ENCODE measurements at regions not wholly inside any gene's neighbourhood (a gene's known extent, or its start where the extent isn't known, plus 50 kb on each side); places are given as distances from the start of the nearest gene placed in this dataset.
A peak's percentile ranks its signal among the peaks of the same experiment; 100 is the strongest.

DNA sequence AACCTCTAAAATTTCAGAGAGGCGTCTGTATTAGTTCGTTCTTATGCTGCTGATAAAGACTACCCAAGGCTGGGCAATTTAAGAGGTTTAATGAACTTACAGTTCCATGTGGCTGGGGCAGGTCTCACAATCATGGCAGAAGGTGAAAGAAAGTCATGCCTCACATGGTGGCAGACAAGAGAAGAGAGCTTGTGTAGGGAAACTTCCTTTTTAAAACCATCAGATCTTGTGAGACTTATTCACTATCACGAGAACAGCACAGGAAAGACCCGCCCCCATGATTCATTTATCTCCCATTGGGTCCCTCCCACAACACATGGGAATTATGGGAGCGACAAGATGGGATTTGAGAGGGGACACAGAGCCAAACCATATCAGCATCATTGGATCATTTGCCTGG lies 183.2 kb upstream of the SIX2 start:
- DNase-seq: no peak
- Histone ChIP-seq H3K4me3 (no peak overlapping the region), H3K4me1 (no peaks in the 10 kb centered on the region), H3K27ac (no peak overlapping the region), H3K27me3 (peaks cover 6% of the 10 kb centered on the region), H3K36me3 (no peaks in the 10 kb centered on the region), H3K9me3 (no peaks in the 10 kb centered on the region)
- intact Hi-C loops (cut with DNase I): no loop called here
- no peak for ATAC-seq
- TF ChIP-seq, protein P1, sequence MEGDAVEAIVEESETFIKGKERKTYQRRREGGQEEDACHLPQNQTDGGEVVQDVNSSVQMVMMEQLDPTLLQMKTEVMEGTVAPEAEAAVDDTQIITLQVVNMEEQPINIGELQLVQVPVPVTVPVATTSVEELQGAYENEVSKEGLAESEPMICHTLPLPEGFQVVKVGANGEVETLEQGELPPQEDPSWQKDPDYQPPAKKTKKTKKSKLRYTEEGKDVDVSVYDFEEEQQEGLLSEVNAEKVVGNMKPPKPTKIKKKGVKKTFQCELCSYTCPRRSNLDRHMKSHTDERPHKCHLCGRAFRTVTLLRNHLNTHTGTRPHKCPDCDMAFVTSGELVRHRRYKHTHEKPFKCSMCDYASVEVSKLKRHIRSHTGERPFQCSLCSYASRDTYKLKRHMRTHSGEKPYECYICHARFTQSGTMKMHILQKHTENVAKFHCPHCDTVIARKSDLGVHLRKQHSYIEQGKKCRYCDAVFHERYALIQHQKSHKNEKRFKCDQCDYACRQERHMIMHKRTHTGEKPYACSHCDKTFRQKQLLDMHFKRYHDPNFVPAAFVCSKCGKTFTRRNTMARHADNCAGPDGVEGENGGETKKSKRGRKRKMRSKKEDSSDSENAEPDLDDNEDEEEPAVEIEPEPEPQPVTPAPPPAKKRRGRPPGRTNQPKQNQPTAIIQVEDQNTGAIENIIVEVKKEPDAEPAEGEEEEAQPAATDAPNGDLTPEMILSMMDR (IDR thresholded peaks at IDR 0.05): no peak

DNA sequence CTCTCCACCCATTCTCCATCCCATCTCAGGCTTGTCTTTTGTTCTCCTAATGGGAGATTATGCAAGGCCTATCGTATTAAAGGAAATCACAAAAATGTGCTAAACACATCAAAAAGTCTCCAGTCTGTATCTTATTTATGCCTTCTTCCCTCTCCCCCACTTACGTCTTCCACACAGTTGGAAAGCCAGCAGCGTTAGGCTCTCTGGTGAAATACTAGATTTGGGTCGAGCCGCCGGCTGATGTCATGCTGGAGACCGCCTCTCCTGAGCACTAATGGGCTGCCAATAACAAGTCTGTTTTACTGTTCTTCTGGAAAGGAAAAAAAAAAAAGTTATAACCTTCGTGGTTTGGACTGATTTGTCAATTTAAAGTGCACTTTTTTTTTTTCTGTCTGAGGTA lies 182.7 kb upstream of the SIX2 start:
- Histone ChIP-seq H3K4me1 (no peaks in the 10 kb centered on the region), H3K9me3 (no peaks in the 10 kb centered on the region), H3K4me3 (no peak overlapping the region), H3K27me3 (peaks cover 6% of the 10 kb centered on the region), H3K27ac (no peak overlapping the region), H3K36me3 (no peaks in the 10 kb centered on the region)
- intact Hi-C loops (cut with DNase I): no loop called here
- TF ChIP-seq, protein P1 (IDR thresholded peaks at IDR 0.05): no peak
- DNase-seq (no peak), ATAC-seq (no peak)

DNA sequence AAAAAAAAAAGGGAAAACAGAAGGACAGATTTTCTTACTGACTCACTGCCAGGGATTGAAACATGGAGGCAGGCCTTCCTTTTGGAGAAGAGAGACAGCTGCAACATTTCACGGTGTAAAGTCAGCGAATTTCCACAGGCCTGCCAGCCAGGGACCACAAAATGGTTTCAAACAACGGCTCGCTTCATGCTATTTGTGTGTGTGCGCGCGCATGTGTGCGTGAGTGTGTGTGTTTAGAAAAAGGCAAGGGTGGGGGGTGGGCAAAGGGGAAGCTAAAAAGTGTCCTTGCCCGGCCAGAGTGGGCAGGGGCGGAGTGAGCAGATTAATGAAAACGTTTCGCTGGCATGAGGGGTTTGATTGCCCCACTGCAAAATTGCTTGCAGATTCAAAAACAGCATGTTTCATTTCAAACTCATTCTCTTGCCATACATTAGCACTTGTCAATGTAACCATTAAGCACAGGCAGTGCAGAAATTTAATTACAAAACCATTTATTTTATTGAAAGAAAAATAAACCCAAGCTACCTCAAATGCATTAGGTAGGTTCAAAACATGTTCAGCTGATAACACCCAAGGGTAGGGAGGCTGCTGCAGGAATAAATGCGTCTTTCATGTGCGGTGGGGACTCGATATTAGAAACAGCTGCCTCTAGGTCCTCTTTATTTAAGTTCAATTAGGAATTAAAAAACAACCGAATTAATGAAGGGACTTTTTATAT lies 182.1 kb upstream of the SIX2 start:
- peaks cover 6% of the 10 kb centered on the region for H3K27me3 ChIP-seq
- DNase-seq (no peak), ATAC-seq (no peak)
- TF ChIP-seq, protein P1 (IDR thresholded peaks at IDR 0.05): no peak
- no peaks in the 10 kb centered on the region for H3K9me3 ChIP-seq
- no peaks in the 10 kb centered on the region for H3K36me3 ChIP-seq
- no peak overlapping the region for H3K27ac ChIP-seq
- intact Hi-C loops (cut with DNase I): no loop called here
- H3K4me3 ChIP-seq: no peak overlapping the region
- no peaks in the 10 kb centered on the region for H3K4me1 ChIP-seq

DNA sequence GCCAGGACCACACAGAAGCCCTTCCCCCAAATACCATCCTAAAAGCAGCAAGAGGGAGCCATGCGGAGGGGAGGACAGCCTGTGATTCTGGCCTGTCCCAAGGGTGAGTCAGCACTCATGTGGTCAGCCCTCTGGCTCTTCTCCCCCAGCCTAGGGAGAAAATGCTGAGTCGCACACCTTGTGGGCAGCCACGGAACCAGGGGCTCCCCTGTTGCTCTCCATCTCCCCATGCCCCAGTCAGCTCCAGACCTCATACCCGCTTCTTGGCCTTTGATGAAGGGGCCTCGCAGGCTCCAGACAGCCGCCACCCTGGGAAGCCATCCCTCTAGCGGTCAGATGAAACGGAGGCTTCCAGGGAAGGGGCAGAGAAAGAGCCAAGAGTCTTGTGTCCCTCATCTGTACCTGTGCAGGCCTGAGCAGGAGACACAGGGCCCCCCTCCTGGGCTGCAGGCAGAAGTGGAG lies 181.3 kb upstream of the SIX2 start:
- no peak overlapping the region for H3K4me3 ChIP-seq
- peaks cover 6% of the 10 kb centered on the region for H3K27me3 ChIP-seq
- intact Hi-C loops (cut with DNase I): no loop called here
- DNase-seq (no peak), ATAC-seq (peak; percentile 24)
- TF ChIP-seq, protein P1 (IDR thresholded peaks at IDR 0.05): no peak
- H3K36me3 ChIP-seq: no peaks in the 10 kb centered on the region
- no peaks in the 10 kb centered on the region for H3K9me3 ChIP-seq
- no peaks in the 10 kb centered on the region for H3K4me1 ChIP-seq
- H3K27ac ChIP-seq: no peak overlapping the region

DNA sequence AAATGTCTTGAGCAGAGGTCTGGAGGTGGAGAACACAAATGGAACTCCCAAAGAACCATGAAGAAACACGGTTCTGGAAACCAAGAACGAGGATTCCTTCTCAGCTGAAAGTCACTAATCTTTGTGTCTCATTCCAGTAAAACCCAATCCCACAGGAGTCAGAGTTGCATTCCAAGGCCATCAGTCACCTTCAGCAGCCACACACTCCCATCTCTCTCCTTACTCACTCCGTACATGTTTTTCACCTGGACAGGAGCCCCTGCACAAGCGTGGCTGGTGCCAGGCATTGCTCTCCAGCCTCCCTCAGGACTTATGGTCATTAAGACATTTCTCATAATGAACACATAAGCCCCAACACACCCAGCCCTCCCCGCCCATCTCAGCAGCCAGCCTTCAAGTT lies 175.4 kb upstream of the SIX2 start:
- H3K27ac ChIP-seq: no peak overlapping the region
- H3K4me3 ChIP-seq: no peak overlapping the region
- peaks cover 6% of the 10 kb centered on the region for H3K27me3 ChIP-seq
- ATAC-seq (no peak), DNase-seq (no peak)
- TF ChIP-seq, protein P1 (IDR thresholded peaks at IDR 0.05): no peak
- H3K36me3 ChIP-seq: no peaks in the 10 kb centered on the region
- intact Hi-C loops (cut with DNase I): no loop called here
- H3K4me1 ChIP-seq: no peaks in the 10 kb centered on the region
- no peaks in the 10 kb centered on the region for H3K9me3 ChIP-seq

Measured in upper lobe of right lung (tissue), 1 donor.